Transverse colon (tissue), 4 donors: ENCODE measurements at regions not wholly inside any gene's neighbourhood (a gene's known extent, or its start where the extent isn't known, plus 50 kb on each side); places are given as distances from the start of the nearest gene placed in this dataset.

Experiments
- DNase-seq: peaks from one replicate; pipeline ENCODE4 v3.0.0-alpha.2; 2019
- H3K27ac ChIP-seq, 4 donors: fragments of 200-600 bp; sonication (generic); 2 replicates each; pipeline ENCODE4 v1.5.1; 2016 to 2018; ENCODE audit warnings: inconsistent platforms in 4 of 4
- H3K27me3 ChIP-seq: fragments of 200-600 bp; sonication (generic); 2 replicates; pipeline ENCODE4 v1.5.1; 2017; ENCODE audit warnings: inconsistent platforms
- H3K36me3 ChIP-seq, 4 donors: fragments of 200-600 bp; sonication (generic); 2 replicates each; pipeline ENCODE4 v1.5.1; 2017 to 2019; ENCODE audit warnings: inconsistent platforms in 4 of 4
- H3K4me1 ChIP-seq, 4 donors: fragments of 200-600 bp; sonication (generic); 2 replicates each; pipeline ENCODE4 v1.5.1; 2017 to 2020; ENCODE audit warnings: inconsistent platforms in 4 of 4
- H3K4me3 ChIP-seq, 4 donors: fragments of 200-600 bp; sonication (generic); 1 replicate in 1 of 4; 2 replicates in 3 of 4; pipeline versions ENCODE4 v1.5.1 to v1.6.1; 2017 to 2019; ENCODE audit warnings: inconsistent platforms in 4 of 4
- H3K9me3 ChIP-seq, 2 donors: fragments of 200-600 bp; sonication (generic); 2 replicates each; pipeline ENCODE4 v1.5.1; 2017 to 2019; ENCODE audit warnings: inconsistent platforms in 2 of 2
- EP300 ChIP-seq: sonication (generic); formaldehyde crosslinking; IDR thresholded peaks from one replicate; pipeline ENCODE4 v1.6.1; 2017; ENCODE audit warnings: antibody characterized with exemption, low read depth
- POLR2A ChIP-seq: fragments of 450-650 bp; IDR thresholded peaks from one replicate; pipeline ENCODE4 v1.6.1; 2016; ENCODE audit warnings: antibody characterized with exemption, mild to moderate bottlenecking, moderate library complexity
- POLR2AphosphoS5 ChIP-seq, 3 donors: sonication (generic); formaldehyde crosslinking; IDR thresholded peaks; one replicate each; pipeline ENCODE4 v1.6.1; 2016; ENCODE audit warnings: antibody characterized with exemption in 3 of 3
- WGBS, 2 donors: methylation state at CpG; one replicate each; pipeline ENCODE4 v1.1.5; 2018; ENCODE audit warnings: low coverage in 1 of 2; 5-methylcytosine and 5-hydroxymethylcytosine counted together
- in situ Hi-C, 4 donors: fragments of 200-750 bp; cut with MboI; loops; one replicate each; pipeline versions ENCODE4 v1.15.0 to v1.15.1; 2017; ENCODE audit warnings: low sequenced_read_pairs in 3 of 4, low pct_ligation_motif_present in 1 of 4, low pct_unique_long_range_greater_than_20kb in 1 of 4
- intact Hi-C: fragments of 100-400 bp; cut with DNase I; formaldehyde crosslinking; loops from one replicate; pipeline ENCODE4 v1.15.1; 2023; ENCODE audit warnings: low total_unique reads
- TF ChIP-seq, protein P1 (sequence below), 5 experiments: fragments of 200-600 bp in 3 of 5; fragments of 450-650 bp in 2 of 5; sonication (generic) in 3 of 5; IDR thresholded peaks; 1 replicate in 2 of 5; 2 replicates in 3 of 5; pipeline ENCODE4 v1.5.1; 2016 to 2017; ENCODE audit warnings: antibody characterized with exemption in 5 of 5, inconsistent platforms in 3 of 5, mild to moderate bottlenecking in 2 of 5, moderate library complexity in 1 of 5

DNA sequence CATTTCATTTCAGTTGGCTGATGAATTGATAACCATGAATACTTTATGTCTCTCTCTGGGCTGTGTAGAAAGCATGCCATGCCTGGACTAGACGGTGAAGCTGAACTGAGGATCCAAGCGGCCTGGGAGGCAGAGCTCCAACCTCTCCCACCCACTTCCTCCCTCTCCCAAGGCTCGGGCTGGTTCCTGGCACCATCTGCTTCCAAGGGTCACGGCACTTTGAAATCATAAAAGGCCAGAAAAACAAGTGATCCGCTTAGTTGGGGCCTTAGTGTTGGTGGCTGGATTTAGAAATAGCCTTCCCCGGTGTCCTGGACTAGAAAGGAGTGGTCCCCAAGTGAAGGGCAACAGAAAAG lies 202.4 kb upstream of the PMEPA1 start:
- Histone ChIP-seq H3K36me3 (no peaks in the 10 kb centered on the region), H3K9me3 (no peaks in the 10 kb centered on the region), H3K27me3 (no peaks in the 10 kb centered on the region), H3K27ac (no peak overlapping the region), H3K4me1 (no peaks in the 10 kb centered on the region), H3K4me3 (no peak overlapping the region)
- WGBS, 2 donors = 66% methylated on average over 6 of the region's 6 CpGs; no CpG with 5 or more reads in 1 of the 2 donors
- in situ Hi-C loops (no loop called here), intact Hi-C loops (no loop called here)
- no peak for DNase-seq
- TF ChIP-seq POLR2AphosphoS5 (IDR thresholded peaks at IDR 0.05) = no peak
- TF ChIP-seq POLR2A = no peak
- TF ChIP-seq, protein P1, sequence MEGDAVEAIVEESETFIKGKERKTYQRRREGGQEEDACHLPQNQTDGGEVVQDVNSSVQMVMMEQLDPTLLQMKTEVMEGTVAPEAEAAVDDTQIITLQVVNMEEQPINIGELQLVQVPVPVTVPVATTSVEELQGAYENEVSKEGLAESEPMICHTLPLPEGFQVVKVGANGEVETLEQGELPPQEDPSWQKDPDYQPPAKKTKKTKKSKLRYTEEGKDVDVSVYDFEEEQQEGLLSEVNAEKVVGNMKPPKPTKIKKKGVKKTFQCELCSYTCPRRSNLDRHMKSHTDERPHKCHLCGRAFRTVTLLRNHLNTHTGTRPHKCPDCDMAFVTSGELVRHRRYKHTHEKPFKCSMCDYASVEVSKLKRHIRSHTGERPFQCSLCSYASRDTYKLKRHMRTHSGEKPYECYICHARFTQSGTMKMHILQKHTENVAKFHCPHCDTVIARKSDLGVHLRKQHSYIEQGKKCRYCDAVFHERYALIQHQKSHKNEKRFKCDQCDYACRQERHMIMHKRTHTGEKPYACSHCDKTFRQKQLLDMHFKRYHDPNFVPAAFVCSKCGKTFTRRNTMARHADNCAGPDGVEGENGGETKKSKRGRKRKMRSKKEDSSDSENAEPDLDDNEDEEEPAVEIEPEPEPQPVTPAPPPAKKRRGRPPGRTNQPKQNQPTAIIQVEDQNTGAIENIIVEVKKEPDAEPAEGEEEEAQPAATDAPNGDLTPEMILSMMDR (IDR thresholded peaks at IDR 0.05) = no peak
- TF ChIP-seq EP300 = no peak

- DNase-seq = no peak
- Histone ChIP-seq H3K27ac (no peak overlapping the region), H3K9me3 (no peaks in the 10 kb centered on the region), H3K4me1 (no peaks in the 10 kb centered on the region), H3K27me3 (no peaks in the 10 kb centered on the region), H3K36me3 (no peaks in the 10 kb centered on the region), H3K4me3 (no peak overlapping the region)
- WGBS, 2 donors = 85 to 87% methylated on average over 7 to 14 of the region's 14 CpGs
- in situ Hi-C loops = no loop called here
- intact Hi-C loops = no loop called here
- TF ChIP-seq, protein P1 (IDR thresholded peaks at IDR 0.05) = no peak
- TF ChIP-seq POLR2AphosphoS5 (IDR thresholded peaks at IDR 0.05) (no peak), EP300 (no peak), POLR2A (no peak)
Measured at GRCh38 chr20:57911512-57912226, 201.9 kb upstream of the PMEPA1 start.

DNA sequence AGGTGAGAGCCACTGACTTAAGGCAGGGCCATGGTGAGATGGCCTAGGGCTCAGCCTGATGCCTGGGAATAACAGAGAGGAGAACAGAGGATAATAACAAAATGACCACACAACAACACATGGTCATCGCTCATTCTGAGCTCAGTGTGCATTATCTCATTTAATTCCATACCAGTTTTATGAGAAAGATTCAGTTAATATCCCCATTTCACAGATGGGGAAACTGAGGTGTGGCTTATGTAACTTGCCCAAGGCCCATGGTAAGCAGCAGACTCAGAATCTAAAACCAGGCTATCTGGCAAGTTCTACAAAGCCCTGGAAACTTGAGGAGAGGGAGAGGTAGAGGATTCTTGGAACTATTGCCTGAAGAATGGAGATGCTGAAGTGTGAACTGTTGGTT lies 200.9 kb upstream of the PMEPA1 start:
- 100% methylated on average over 1 of the region's 1 CpG for WGBS, 2 donors
- TF ChIP-seq POLR2A (no peak), POLR2AphosphoS5 (IDR thresholded peaks at IDR 0.05) (no peak), EP300 (no peak)
- TF ChIP-seq, protein P1 (IDR thresholded peaks at IDR 0.05) = no peak
- DNase-seq = no peak
- H3K27me3 ChIP-seq = no peaks in the 10 kb centered on the region
- intact Hi-C loops (no loop called here), in situ Hi-C loops (no loop called here)
- H3K27ac ChIP-seq = no peak overlapping the region
- no peaks in the 10 kb centered on the region for H3K4me1 ChIP-seq
- H3K9me3 ChIP-seq = no peaks in the 10 kb centered on the region
- H3K4me3 ChIP-seq = no peak overlapping the region
- H3K36me3 ChIP-seq = no peaks in the 10 kb centered on the region

GRCh38 chr20:57909763-57910331 lies 200.0 kb upstream of the PMEPA1 start:
- no peaks in the 10 kb centered on the region for H3K4me1 ChIP-seq
- no peak for TF ChIP-seq POLR2A
- TF ChIP-seq EP300 = no peak
- no peak for TF ChIP-seq POLR2AphosphoS5 (IDR thresholded peaks at IDR 0.05)
- TF ChIP-seq, protein P1 (IDR thresholded peaks at IDR 0.05) = no peak
- H3K9me3 ChIP-seq = no peaks in the 10 kb centered on the region
- 83% methylated on average over 4 of the region's 4 CpGs; no CpG with 5 or more reads in 1 of the 2 donors for WGBS, 2 donors
- H3K36me3 ChIP-seq = no peaks in the 10 kb centered on the region
- intact Hi-C loops (no loop called here), in situ Hi-C loops (no loop called here)
- DNase-seq = no peak
- H3K27me3 ChIP-seq = no peaks in the 10 kb centered on the region
- no peak overlapping the region for H3K4me3 ChIP-seq
- no peak overlapping the region for H3K27ac ChIP-seq
